Liver (tissue), 7 donors: ENCODE measurements at regions not wholly inside any gene's neighbourhood (a gene's known extent, or its start where the extent isn't known, plus 50 kb on each side); places are given as distances from the start of the nearest gene placed in this dataset.

ENCODE experiments used
- DNase-seq: peaks from one replicate; pipeline ENCODE4 v3.0.0-alpha.2; 2017; ENCODE audit warnings: low spot score
- H3K27ac ChIP-seq, 2 donors: one replicate each; pipeline ENCODE4 v1.7.0; 2013; ENCODE audit warnings: inconsistent platforms in 2 of 2, low read length in 2 of 2, control low read depth in 1 of 2, low read depth in 1 of 2, mild to moderate bottlenecking in 1 of 2
- H3K27me3 ChIP-seq, 4 donors: one replicate each; pipeline versions ENCODE4 v1.6.1 to v1.7.0; 2013; ENCODE audit warnings: low read length in 3 of 4, inconsistent platforms in 1 of 4, mild to moderate bottlenecking in 1 of 4, moderate library complexity in 1 of 4; ENCODE audit not compliant: control insufficient read depth in 4 of 4, insufficient read depth in 4 of 4
- H3K36me3 ChIP-seq, 4 donors: one replicate each; pipeline versions ENCODE4 v1.6.1 to v1.7.0; 2013; ENCODE audit warnings: low read length in 3 of 4, mild to moderate bottlenecking in 3 of 4, low read depth in 1 of 4, moderate library complexity in 1 of 4; ENCODE audit not compliant: control insufficient read depth in 4 of 4, insufficient read depth in 3 of 4
- H3K4me1 ChIP-seq, 4 donors: one replicate each; pipeline versions ENCODE4 v1.6.1 to v1.7.0; 2013; ENCODE audit warnings: low read length in 3 of 4, mild to moderate bottlenecking in 3 of 4, moderate library complexity in 1 of 4; ENCODE audit not compliant: control insufficient read depth in 4 of 4, insufficient read depth in 4 of 4
- H3K4me3 ChIP-seq, 3 donors: one replicate each; pipeline versions ENCODE4 v1.6.1 to v1.7.0; 2013; ENCODE audit warnings: low read length in 3 of 3, control low read depth in 1 of 3, low read depth in 1 of 3, mild to moderate bottlenecking in 1 of 3
- H3K9ac ChIP-seq, 2 donors: one replicate each; pipeline ENCODE4 v1.7.0; 2013; ENCODE audit warnings: low read length in 2 of 2, mild to moderate bottlenecking in 2 of 2, moderate library complexity in 2 of 2, control low read depth in 1 of 2, low read depth in 1 of 2
- H3K9me3 ChIP-seq, 4 donors: one replicate each; pipeline versions ENCODE4 v1.6.1 to v1.7.0; 2013; ENCODE audit warnings: low read length in 3 of 4; ENCODE audit not compliant: control insufficient read depth in 4 of 4
- ATF3 ChIP-seq: IDR thresholded peaks from 2 replicates; pipeline ENCODE4 v1.6.1; 2016; ENCODE audit warnings: antibody characterized with exemption
- EGR1 ChIP-seq, 2 donors: IDR thresholded peaks; 2 replicates each; pipeline ENCODE4 v1.6.1; 2016 to 2018; ENCODE audit warnings: antibody characterized with exemption in 2 of 2, low read depth in 2 of 2
- FOXA1 ChIP-seq: IDR thresholded peaks from 2 replicates; pipeline ENCODE4 v1.6.1; 2016; ENCODE audit warnings: antibody characterized with exemption
- FOXA2 ChIP-seq: IDR thresholded peaks from 2 replicates; pipeline ENCODE4 v1.6.1; 2016; ENCODE audit warnings: antibody characterized with exemption
- HNF4A ChIP-seq, 2 donors: conservative IDR thresholded peaks; 2 replicates each; pipeline ENCODE4 v1.6.1; 2016; ENCODE audit warnings: antibody characterized with exemption in 2 of 2, mild to moderate bottlenecking in 2 of 2
- JUND ChIP-seq, 2 donors: IDR thresholded peaks; 2 replicates each; pipeline ENCODE4 v1.6.1; 2016; ENCODE audit warnings: antibody characterized with exemption in 2 of 2
- MAX ChIP-seq: IDR thresholded peaks from 2 replicates; pipeline ENCODE4 v1.6.1; 2016; ENCODE audit warnings: antibody characterized with exemption
- REST ChIP-seq: IDR thresholded peaks from 2 replicates; pipeline ENCODE4 v1.6.1; 2016; ENCODE audit warnings: antibody characterized with exemption, mild to moderate bottlenecking
- YY1 ChIP-seq: IDR thresholded peaks from 2 replicates; pipeline ENCODE4 v1.6.1; 2016; ENCODE audit warnings: antibody characterized with exemption, mild to moderate bottlenecking
- ZBTB33 ChIP-seq: IDR thresholded peaks from 2 replicates; pipeline ENCODE4 v1.6.1; 2016; ENCODE audit warnings: antibody characterized with exemption
- WGBS: extraction: QIAGEN DNeasy Blood & Tissue Kit; methylation state at CpG from one replicate; pipeline ENCODE4 v1.1.7; 2013; 5-methylcytosine and 5-hydroxymethylcytosine counted together
- donor health status: healthy.
- donor health status: healthy.
- donor health status: healthy.
- donor health status: healthy.

GRCh38 chr3:99145031-99145430 is 243.5 kb upstream of the DCBLD2 start:
- Histone ChIP-seq H3K27me3 (no peaks in the 10 kb centered on the region), H3K27ac (no peak overlapping the region), H3K4me3 (no peak overlapping the region), H3K9me3 (peaks cover 0 to 2% (median 0%) of the 10 kb centered on the region in 4 donors), H3K36me3 (no peaks in the 10 kb centered on the region), H3K9ac (no peak overlapping the region), H3K4me1 (no peaks in the 10 kb centered on the region)
- no peak for DNase-seq
- no peak for TF ChIP-seq HNF4A (conservative IDR thresholded peaks at IDR 0.05)
- 64% methylated on average over 1 of the region's 1 CpG for WGBS

GRCh38 chr3:99143493-99143892 is 242.0 kb upstream of the DCBLD2 start:
- TF ChIP-seq REST, result no peak
- TF ChIP-seq YY1, result no peak
- no peak for TF ChIP-seq FOXA1
- Histone ChIP-seq H3K9ac (no peak overlapping the region), H3K4me3 (no peak overlapping the region), H3K4me1 (no peaks in the 10 kb centered on the region), H3K27me3 (no peaks in the 10 kb centered on the region), H3K36me3 (no peaks in the 10 kb centered on the region), H3K27ac (no peak overlapping the region), H3K9me3 (peaks cover 0 to under 1% (median 0%) of the 10 kb centered on the region in 4 donors)
- WGBS, result 50% methylated on average over 3 of the region's 3 CpGs
- DNase-seq, result no peak

- TF ChIP-seq FOXA2 (no peak), JUND (IDR thresholded peaks at IDR 0.05) (no peak), ZBTB33 (no peak), HNF4A (conservative IDR thresholded peaks at IDR 0.05) (no peak), MAX (no peak), FOXA1 (no peak)
- no peaks in the 10 kb centered on the region for H3K27me3 ChIP-seq
- H3K4me1 ChIP-seq, result no peaks in the 10 kb centered on the region
- no peaks in the 10 kb centered on the region for H3K9me3 ChIP-seq
- DNase-seq, result no peak
- no peak overlapping the region for H3K4me3 ChIP-seq
- H3K36me3 ChIP-seq, result no peaks in the 10 kb centered on the region
- H3K9ac ChIP-seq, result no peak overlapping the region
- no peak overlapping the region for H3K27ac ChIP-seq
These were observed 233.5 kb upstream of the DCBLD2 start for GRCh38 chr3:99134986-99135385.

GRCh38 chr3:99131876-99132275 is 230.4 kb upstream of the DCBLD2 start:
- H3K27ac ChIP-seq, result no peak overlapping the region
- H3K4me1 ChIP-seq, result no peaks in the 10 kb centered on the region
- no peaks in the 10 kb centered on the region for H3K27me3 ChIP-seq
- no peak overlapping the region for H3K9ac ChIP-seq
- no peaks in the 10 kb centered on the region for H3K9me3 ChIP-seq
- H3K36me3 ChIP-seq, result no peaks in the 10 kb centered on the region
- no peak overlapping the region for H3K4me3 ChIP-seq
- DNase-seq, result no peak
- no peak for TF ChIP-seq FOXA2
- no peak for TF ChIP-seq EGR1 (IDR thresholded peaks at IDR 0.05; ENCODE audit: low read depth in 2 of 2)
- TF ChIP-seq REST, result no peak
- no peak for TF ChIP-seq ATF3
- TF ChIP-seq ZBTB33, result no peak
